HG03571 (cell line): ENCODE measurements at regions not wholly inside any gene's neighbourhood (a gene's known extent, or its start where the extent isn't known, plus 50 kb on each side); places are given as distances from the start of the nearest gene placed in this dataset.

Experiments used
- ATAC-seq: cut with Tn5 transposase; IDR thresholded peaks from one replicate; pipeline ENCODE4 v1.9.1; 2021; ENCODE audit not compliant: unreplicated experiment

- ATAC-seq: no peak
Observed at GRCh38 chr22:47727641-47728040, 965.2 kb downstream of the TBC1D22A start.

- no peak for ATAC-seq
Observed at GRCh38 chr22:47724751-47725150, 962.3 kb downstream of the TBC1D22A start.

GRCh38 chr22:47724030-47724429 is 961.6 kb downstream of the TBC1D22A start:
- ATAC-seq: no peak

GRCh38 chr22:47718337-47718736 is 955.9 kb downstream of the TBC1D22A start:
- no peak for ATAC-seq

GRCh38 chr22:47716890-47717615 is 954.6 kb downstream of the TBC1D22A start:
- no peak for ATAC-seq

GRCh38 chr22:47715866-47716578 is 953.6 kb downstream of the TBC1D22A start:
- ATAC-seq: no peak

GRCh38 chr22:47713941-47714340 is 951.5 kb downstream of the TBC1D22A start:
- ATAC-seq: no peak

GRCh38 chr22:47710135-47710534 is 947.7 kb downstream of the TBC1D22A start:
- no peak for ATAC-seq

- no peak for ATAC-seq
Observed at GRCh38 chr22:47705350-47705749, 942.9 kb downstream of the TBC1D22A start.

- no peak for ATAC-seq
Observed at GRCh38 chr22:47698906-47699305, 936.5 kb downstream of the TBC1D22A start.

GRCh38 chr22:47697861-47698260 is 935.4 kb downstream of the TBC1D22A start:
- ATAC-seq: no peak

GRCh38 chr22:47696776-47697175 is 934.3 kb downstream of the TBC1D22A start:
- no peak for ATAC-seq

- no peak for ATAC-seq
Observed at GRCh38 chr22:47695176-47695575, 932.7 kb downstream of the TBC1D22A start.

GRCh38 chr22:47694536-47695130 is 932.2 kb downstream of the TBC1D22A start:
- ATAC-seq: no peak

GRCh38 chr22:47693606-47694005 is 931.2 kb downstream of the TBC1D22A start:
- ATAC-seq: no peak

- ATAC-seq: no peak
Observed at GRCh38 chr22:47692811-47693210, 930.4 kb downstream of the TBC1D22A start.

GRCh38 chr22:47691152-47691895 is 928.9 kb downstream of the TBC1D22A start:
- no peak for ATAC-seq

GRCh38 chr22:47690586-47690985 is 928.1 kb downstream of the TBC1D22A start:
- ATAC-seq: no peak

- ATAC-seq: no peak
Observed at GRCh38 chr22:47690166-47690565, 927.7 kb downstream of the TBC1D22A start.

- ATAC-seq: no peak
Observed at GRCh38 chr22:47687776-47688175, 925.3 kb downstream of the TBC1D22A start.

GRCh38 chr22:47687346-47687655 is 924.9 kb downstream of the TBC1D22A start:
- no peak for ATAC-seq
